IPS-18a (cell line): ENCODE measurements at regions not wholly inside any gene's neighbourhood (a gene's known extent, or its start where the extent isn't known, plus 50 kb on each side); places are given as distances from the start of the nearest gene placed in this dataset.
A peak's percentile ranks its signal among the peaks of the same experiment; 100 is the strongest.
"Not testable (repeated sequence)": the region's sequence is repeated elsewhere in the genome, so short reads cannot be mapped to it uniquely, and the experiment has no call there.

Experiments used
- H3K27ac ChIP-seq: one replicate; pipeline ENCODE4 v1.5.1; 2013; ENCODE audit warnings: low read length
- H3K27me3 ChIP-seq: one replicate; pipeline ENCODE4 v1.6.1; 2013; ENCODE audit warnings: mild to moderate bottlenecking, low read length; ENCODE audit not compliant: control insufficient read depth, insufficient read depth
- H3K36me3 ChIP-seq: one replicate; pipeline ENCODE4 v1.6.1; 2013; ENCODE audit warnings: low read depth, low read length; ENCODE audit not compliant: control insufficient read depth
- H3K4me1 ChIP-seq: one replicate; pipeline ENCODE4 v1.6.1; 2013; ENCODE audit warnings: low read depth, low read length; ENCODE audit not compliant: control insufficient read depth
- H3K4me3 ChIP-seq: one replicate; pipeline ENCODE4 v1.5.1; 2013; ENCODE audit warnings: low read length
- H3K9ac ChIP-seq: one replicate; pipeline ENCODE4 v1.6.1; 2013; ENCODE audit warnings: mild to moderate bottlenecking, low read length, moderate library complexity
- H3K9me3 ChIP-seq: one replicate; pipeline ENCODE4 v1.6.1; 2013; ENCODE audit warnings: low read depth, low read length; ENCODE audit not compliant: control insufficient read depth

GRCh38 chr14:71628433-71628832 lies 303.8 kb upstream of the RGS6 start:
- no peak overlapping the region for H3K4me3 ChIP-seq
- H3K9me3 ChIP-seq = no peaks in the 10 kb centered on the region
- H3K36me3 ChIP-seq = peaks cover 7% of the 10 kb centered on the region
- peaks cover 8% of the 10 kb centered on the region for H3K4me1 ChIP-seq
- H3K27ac ChIP-seq = no peak overlapping the region
- no peak overlapping the region for H3K9ac ChIP-seq
- H3K27me3 ChIP-seq = no peaks in the 10 kb centered on the region

DNA sequence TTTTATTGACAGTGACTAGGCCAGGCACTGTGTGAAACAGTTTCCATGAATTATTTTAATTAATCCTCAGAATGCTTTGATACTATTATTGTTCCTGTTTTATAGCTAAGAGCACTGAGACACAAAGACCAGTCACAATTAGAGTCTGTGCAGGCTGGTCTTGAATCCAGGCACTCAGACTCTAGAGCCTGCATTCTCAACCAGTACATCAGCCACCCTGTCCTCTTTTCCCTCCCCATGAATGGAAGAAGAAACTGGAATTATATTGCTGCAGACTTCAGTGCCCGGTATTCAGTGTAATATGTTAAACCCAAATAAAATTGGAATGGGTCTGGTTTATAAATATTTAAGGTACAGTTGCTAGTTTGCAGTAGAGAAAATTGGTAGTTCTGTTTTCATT lies 303.0 kb upstream of the RGS6 start:
- H3K9ac ChIP-seq = no peak overlapping the region
- no peaks in the 10 kb centered on the region for H3K27me3 ChIP-seq
- peaks cover 8% of the 10 kb centered on the region for H3K4me1 ChIP-seq
- peaks cover 4% of the 10 kb centered on the region for H3K36me3 ChIP-seq
- no peaks in the 10 kb centered on the region for H3K9me3 ChIP-seq
- no peak overlapping the region for H3K4me3 ChIP-seq
- H3K27ac ChIP-seq = no peak overlapping the region

GRCh38 chr14:71629765-71630492 lies 302.3 kb upstream of the RGS6 start:
- no peaks in the 10 kb centered on the region for H3K27me3 ChIP-seq
- no peak overlapping the region for H3K4me3 ChIP-seq
- peaks cover 8% of the 10 kb centered on the region for H3K4me1 ChIP-seq

DNA sequence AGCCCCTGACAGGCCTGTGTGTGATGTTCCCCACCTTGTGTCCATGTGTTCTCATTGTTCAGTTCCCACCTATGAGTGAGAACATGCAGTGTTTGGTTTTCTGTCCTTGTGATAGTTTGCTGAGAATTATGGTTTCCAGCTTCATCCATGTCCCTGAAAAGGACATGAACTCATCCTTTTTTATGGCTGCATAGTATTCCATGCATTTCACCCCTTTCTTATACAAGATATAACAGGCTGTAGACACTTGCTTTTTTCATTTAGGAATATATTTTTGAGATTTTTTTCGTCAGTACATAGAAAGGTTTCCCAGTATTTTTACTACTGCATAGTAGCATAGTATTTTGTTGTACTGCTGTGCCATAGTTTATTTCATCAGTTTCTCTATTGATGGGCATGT lies 301.2 kb upstream of the RGS6 start:
- H3K9ac ChIP-seq, H3K36me3 ChIP-seq: not testable (repeated sequence)

More at GRCh38 chr14:71629765-71630492, 302.3 kb upstream of the RGS6 start:
- peaks cover 2% of the 10 kb centered on the region for H3K36me3 ChIP-seq
- no peak overlapping the region for H3K27ac ChIP-seq
- no peaks in the 10 kb centered on the region for H3K9me3 ChIP-seq
- H3K9ac ChIP-seq = no peak overlapping the region

GRCh38 chr14:71632440-71632946 lies 299.7 kb upstream of the RGS6 start:
- H3K27me3 ChIP-seq = no peaks in the 10 kb centered on the region
- H3K4me1 ChIP-seq = peaks cover 8% of the 10 kb centered on the region
- no peaks in the 10 kb centered on the region for H3K36me3 ChIP-seq
- no peak overlapping the region for H3K27ac ChIP-seq
- no peak overlapping the region for H3K9ac ChIP-seq
- no peaks in the 10 kb centered on the region for H3K9me3 ChIP-seq
- no peak overlapping the region for H3K4me3 ChIP-seq

More for the DNA sequence above, 301.2 kb upstream of the RGS6 start:
- not testable (repeated sequence) for H3K4me3 ChIP-seq, H3K27ac ChIP-seq, H3K27me3 ChIP-seq, H3K4me1 ChIP-seq, H3K9me3 ChIP-seq

GRCh38 chr14:71636076-71636475 lies 296.2 kb upstream of the RGS6 start:
- H3K27me3 ChIP-seq = no peaks in the 10 kb centered on the region
- no peak overlapping the region for H3K27ac ChIP-seq
- no peaks in the 10 kb centered on the region for H3K36me3 ChIP-seq
- peaks cover 8% of the 10 kb centered on the region for H3K4me1 ChIP-seq
- H3K9ac ChIP-seq = no peak overlapping the region
- H3K9me3 ChIP-seq = no peaks in the 10 kb centered on the region
- H3K4me3 ChIP-seq = no peak overlapping the region

DNA sequence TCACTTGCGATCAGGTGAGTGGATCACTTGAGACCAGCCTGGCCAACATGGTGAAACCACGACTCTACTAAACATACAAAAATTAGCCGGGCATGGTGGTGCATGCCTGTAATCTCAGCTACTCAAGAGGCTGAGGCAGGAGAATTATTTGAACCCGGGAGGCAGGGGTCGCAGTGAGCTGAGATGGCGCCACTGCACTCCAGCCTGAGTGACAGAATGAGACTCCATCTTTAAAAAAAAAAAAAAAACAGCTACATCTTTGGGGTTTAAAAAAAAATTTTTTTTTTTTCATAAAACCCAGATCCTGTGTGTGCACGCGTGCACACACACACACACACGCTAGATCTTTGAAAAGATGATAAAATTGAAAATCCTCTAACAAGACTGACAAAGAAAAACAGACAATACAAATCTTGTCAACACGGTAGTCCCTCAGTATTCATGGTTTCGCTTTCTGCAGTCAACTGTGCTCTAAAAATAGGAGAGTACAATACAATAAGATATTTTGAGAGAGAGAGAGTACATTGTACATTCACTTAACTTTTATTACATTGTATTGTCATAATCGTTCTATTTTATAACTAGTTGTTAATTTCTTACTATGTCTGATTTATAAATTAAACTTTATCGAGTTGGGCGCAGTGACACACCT lies 295.3 kb upstream of the RGS6 start:
- Histone ChIP-seq H3K36me3 (no peaks in the 10 kb centered on the region), H3K9ac (no peak overlapping the region), H3K27me3 (no peaks in the 10 kb centered on the region), H3K27ac (no peak overlapping the region), H3K4me1 (peaks cover 8% of the 10 kb centered on the region), H3K9me3 (no peaks in the 10 kb centered on the region), H3K4me3 (no peak overlapping the region)

DNA sequence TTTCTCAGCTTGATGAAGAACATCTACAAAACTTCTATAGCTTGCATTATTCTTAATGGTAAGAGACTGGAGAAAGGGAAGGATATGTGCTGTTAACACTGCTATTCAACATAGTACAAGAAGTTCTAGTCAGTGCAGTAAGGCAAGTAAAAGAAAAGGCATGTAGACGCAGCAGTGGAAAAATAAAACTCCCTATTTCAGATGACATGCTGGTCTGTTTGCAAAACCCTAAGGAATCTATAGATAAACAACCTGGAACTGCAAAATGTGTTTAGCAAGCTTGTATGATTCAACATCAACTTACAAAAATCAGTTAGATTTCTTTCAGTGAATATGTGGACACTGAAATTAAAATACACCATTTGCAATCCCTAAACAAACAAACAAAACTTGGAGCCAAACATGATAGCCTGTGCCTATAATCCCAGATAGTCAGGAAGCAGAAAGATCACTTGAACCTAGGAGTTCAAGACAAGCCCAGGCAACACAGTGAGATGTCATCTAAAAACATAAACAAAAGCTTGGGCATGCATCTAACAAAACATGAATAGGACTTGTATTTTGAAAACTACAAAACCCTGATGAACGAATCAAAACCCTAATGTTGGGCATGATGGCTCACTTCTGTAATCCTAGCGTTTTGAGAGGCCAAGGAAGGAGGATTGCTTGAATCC lies 293.6 kb upstream of the RGS6 start:
- Histone ChIP-seq H3K36me3 (no peaks in the 10 kb centered on the region), H3K4me1 (no peaks in the 10 kb centered on the region), H3K9me3 (no peaks in the 10 kb centered on the region)

GRCh38 chr14:71642715-71643114 lies 289.5 kb upstream of the RGS6 start:
- H3K36me3 ChIP-seq = no peaks in the 10 kb centered on the region
- H3K4me3 ChIP-seq = no peak overlapping the region
- H3K9ac ChIP-seq = no peak overlapping the region
- no peak overlapping the region for H3K27ac ChIP-seq
- H3K9me3 ChIP-seq = no peaks in the 10 kb centered on the region
- peaks cover 20% of the 10 kb centered on the region for H3K4me1 ChIP-seq
- no peaks in the 10 kb centered on the region for H3K27me3 ChIP-seq

More for the DNA sequence above, 293.6 kb upstream of the RGS6 start:
- no peak overlapping the region for H3K4me3 ChIP-seq
- H3K9ac ChIP-seq = no peak overlapping the region
- no peak overlapping the region for H3K27ac ChIP-seq
- H3K27me3 ChIP-seq = no peaks in the 10 kb centered on the region

DNA sequence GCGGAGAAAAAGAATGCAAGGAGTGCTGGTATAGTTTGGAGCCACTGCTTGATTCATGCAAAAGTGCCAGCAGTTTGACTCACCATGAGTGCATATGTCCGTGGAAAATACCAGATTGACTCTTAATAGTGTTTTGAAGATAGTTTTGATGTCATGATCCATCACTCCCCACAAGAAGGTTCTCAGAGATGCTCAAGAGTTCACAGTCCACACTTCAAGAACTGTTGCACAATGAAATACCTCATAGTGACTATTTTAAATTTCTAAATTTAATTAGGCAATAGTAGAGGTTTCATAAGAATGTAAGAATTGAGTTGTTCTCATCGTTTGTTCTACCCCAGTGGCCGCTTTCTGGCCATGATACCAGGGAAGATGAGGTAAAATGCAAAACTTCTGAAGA lies 286.6 kb upstream of the RGS6 start:
- Histone ChIP-seq H3K27me3 (no peaks in the 10 kb centered on the region), H3K4me3 (no peak overlapping the region), H3K9me3 (no peaks in the 10 kb centered on the region), H3K36me3 (no peaks in the 10 kb centered on the region), H3K4me1 (peaks cover 48% of the 10 kb centered on the region), H3K27ac (no peak overlapping the region), H3K9ac (no peak overlapping the region)

- no peaks in the 10 kb centered on the region for H3K9me3 ChIP-seq
- peak overlapping the region; percentile 9 for H3K4me3 ChIP-seq
- no peaks in the 10 kb centered on the region for H3K27me3 ChIP-seq
- no peaks in the 10 kb centered on the region for H3K36me3 ChIP-seq
- no peak overlapping the region for H3K9ac ChIP-seq
- H3K27ac ChIP-seq = peak overlapping the region; percentile 5
- H3K4me1 ChIP-seq = peaks cover 49% of the 10 kb centered on the region
Measured at GRCh38 chr14:71646518-71646917, 285.7 kb upstream of the RGS6 start.
